ENCODE measurements at regions not wholly inside any gene's neighbourhood (a gene's known extent, or its start where the extent isn't known, plus 50 kb on each side); places are given as distances from the start of the nearest gene placed in this dataset.

DNA sequence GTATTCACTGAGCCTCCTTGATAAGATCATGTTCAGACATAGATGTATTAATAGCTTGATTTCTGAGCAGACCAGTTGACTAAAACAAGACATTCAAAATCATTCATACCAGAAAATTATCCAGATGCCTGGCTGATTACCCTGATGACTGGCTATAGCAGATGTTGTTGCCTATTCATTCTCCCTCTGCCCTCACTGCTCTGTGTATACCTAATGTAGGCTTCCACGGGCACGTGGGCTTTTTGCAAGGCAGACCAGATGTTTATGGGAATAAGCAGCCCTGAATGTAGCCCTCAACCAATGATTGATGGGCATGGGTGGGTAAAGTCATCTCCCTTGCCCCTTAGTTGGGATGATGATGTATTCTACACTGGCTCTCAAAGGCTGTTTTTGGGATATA is 289.1 kb downstream of the MBD2 start:
- Histone ChIP-seq H3K23ac (ENCODE audit: low read depth, low read length) (no peak overlapping the region), H3K4me1 (ENCODE audit: control insufficient read depth, insufficient read depth, low read length) (no peaks in the 10 kb centered on the region), H2BK15ac (ENCODE audit: low read depth, low read length) (no peak overlapping the region), H3K4me3 (ENCODE audit: insufficient read depth, low read depth, low read length) (no peak overlapping the region), H3K56ac (ENCODE audit: extremely low read depth, insufficient read depth, low read length) (no peak overlapping the region), H2AFZ (replicated peaks; ENCODE audit: low read length, poor library complexity) (no peak overlapping the region), H3K79me1 (ENCODE audit: low read depth in 1 of 2, low read length in 2 of 2) (no peaks in the 10 kb centered on the region), H3K9ac (ENCODE audit: low read depth, low read length) (no peak overlapping the region), H3K18ac (ENCODE audit: low read depth, low read length) (no peak overlapping the region), H2AK5ac (ENCODE audit: low read depth, low read length) (no peak overlapping the region), H4K8ac (ENCODE audit: low read depth in 2 of 2, low read length in 2 of 2) (no peak overlapping the region), H3K27ac (ENCODE audit: insufficient read depth, low read length) (no peak overlapping the region), H2BK120ac (ENCODE audit: low read depth, low read length) (no peak overlapping the region), H4K20me1 (ENCODE audit: insufficient read depth, low read length) (no peaks in the 10 kb centered on the region), H3K4me2 (ENCODE audit: low read depth, low read length) (no peak overlapping the region), H3K36me3 (ENCODE audit: control insufficient read depth, insufficient read depth, low read length) (no peaks in the 10 kb centered on the region), H4K91ac (ENCODE audit: insufficient read depth, low read depth, low read length) (no peak overlapping the region), H2AK9ac (replicated peaks; ENCODE audit: low read depth, low read length, poor library complexity) (no peak overlapping the region), H2BK5ac (ENCODE audit: low read depth, low read length, poor library complexity, severe bottlenecking) (no peak overlapping the region), H2BK20ac (ENCODE audit: low read depth, low read length) (no peak overlapping the region), H3K4ac (ENCODE audit: low read depth, low read length) (no peak overlapping the region), H3K14ac (replicated peaks; ENCODE audit: low read depth, low read length) (no peak overlapping the region), H3K27me3 (ENCODE audit: control insufficient read depth, insufficient read depth, low read length) (no peaks in the 10 kb centered on the region), H4K5ac (ENCODE audit: low read depth, low read length) (no peak overlapping the region), H3K9me3 (ENCODE audit: control insufficient read depth, insufficient read depth, low read length) (peaks cover 12% of the 10 kb centered on the region), H3K9me1 (ENCODE audit: insufficient read depth, low read length) (no peaks in the 10 kb centered on the region)
- in situ Hi-C loops (cut with MboI; ENCODE audit: low sequenced_read_pairs) (no loop called here), dilution Hi-C loops (cut with HindIII; ENCODE audit: low sequenced_read_pairs, unreplicated experiment) (no loop called here), intact Hi-C loops (cut with micrococcal nuclease) (no loop called here)
- ChIA-PET POLR2A (ENCODE audit: unreplicated experiment) (no interaction called here), CTCF (no interaction called here)
- no CpG with 5 or more reads among the region's 2 CpGs for WGBS, 2 experiments (ENCODE audit: extremely low coverage in 2 of 2, insufficient read length in 1 of 2)
- TF ChIP-seq RFX5 (IDR thresholded peaks at IDR 0.05; ENCODE audit: low read depth, low read length) (no peak), CTCF (conservative IDR thresholded peaks at IDR 0.05; ENCODE audit: low read depth, low read length) (no peak), SMC3 (IDR thresholded peaks at IDR 0.05; ENCODE audit: low read depth, low read length) (no peak), MAFK (IDR thresholded peaks at IDR 0.05; ENCODE audit: low read depth, low read length) (no peak), FOS (IDR thresholded peaks at IDR 0.05; ENCODE audit: low read depth, low read length) (no peak), USF2 (IDR thresholded peaks at IDR 0.05; ENCODE audit: low read depth, low read length) (no peak)
- TF ChIP-seq, protein P1, sequence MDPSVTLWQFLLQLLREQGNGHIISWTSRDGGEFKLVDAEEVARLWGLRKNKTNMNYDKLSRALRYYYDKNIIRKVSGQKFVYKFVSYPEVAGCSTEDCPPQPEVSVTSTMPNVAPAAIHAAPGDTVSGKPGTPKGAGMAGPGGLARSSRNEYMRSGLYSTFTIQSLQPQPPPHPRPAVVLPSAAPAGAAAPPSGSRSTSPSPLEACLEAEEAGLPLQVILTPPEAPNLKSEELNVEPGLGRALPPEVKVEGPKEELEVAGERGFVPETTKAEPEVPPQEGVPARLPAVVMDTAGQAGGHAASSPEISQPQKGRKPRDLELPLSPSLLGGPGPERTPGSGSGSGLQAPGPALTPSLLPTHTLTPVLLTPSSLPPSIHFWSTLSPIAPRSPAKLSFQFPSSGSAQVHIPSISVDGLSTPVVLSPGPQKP (IDR thresholded peaks at IDR 0.05; ENCODE audit: borderline replicate concordance, low read depth, low read length): no peak
- DNase-seq: no peak
- no peak for ATAC-seq (ENCODE audit: low read depth)
- no TSS peak for BruUV-seq (replicated peaks)

All from IMR-90 (cell line).